EH (cell line): ENCODE measurements at regions not wholly inside any gene's neighbourhood (a gene's known extent, or its start where the extent isn't known, plus 50 kb on each side); places are given as distances from the start of the nearest gene placed in this dataset.
"Not testable (repeated sequence)": the region's sequence is repeated elsewhere in the genome, so short reads cannot be mapped to it uniquely, and the experiment has no call there.

ENCODE experiments used
- DNase-seq: peaks from one replicate; pipeline ENCODE4 v3.0.0-alpha.2; 2015; ENCODE audit warnings: low read depth

- DNase-seq, result no peak
Observed at GRCh38 chr13:68948586-68948985, 1159.0 kb upstream of the ATXN8OS start.

GRCh38 chr13:68944272-68944671 is 1163.4 kb upstream of the ATXN8OS start:
- DNase-seq, result no peak

GRCh38 chr13:68940049-68940448 is 1167.6 kb upstream of the ATXN8OS start:
- DNase-seq, result no peak

DNA sequence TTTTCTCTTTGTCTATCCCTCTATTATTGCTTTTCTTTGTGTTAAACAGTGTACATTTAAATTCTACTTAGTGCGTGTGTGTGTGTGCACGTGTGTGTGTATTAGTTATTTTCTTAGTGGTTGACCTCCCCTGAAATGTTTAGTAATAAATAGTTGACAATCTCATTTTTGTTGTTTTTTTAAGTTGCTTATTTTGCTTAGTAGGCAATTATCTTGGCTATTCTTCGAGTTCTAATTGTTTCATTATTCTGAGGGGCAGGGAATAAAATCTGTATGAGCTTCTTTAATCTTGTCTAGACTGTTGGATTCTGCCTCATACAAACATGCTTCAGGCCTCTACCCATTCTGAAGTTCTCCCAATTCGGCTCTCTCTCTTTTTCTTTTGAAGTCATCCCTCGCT is 1169.0 kb upstream of the ATXN8OS start:
- DNase-seq, result no peak

DNA sequence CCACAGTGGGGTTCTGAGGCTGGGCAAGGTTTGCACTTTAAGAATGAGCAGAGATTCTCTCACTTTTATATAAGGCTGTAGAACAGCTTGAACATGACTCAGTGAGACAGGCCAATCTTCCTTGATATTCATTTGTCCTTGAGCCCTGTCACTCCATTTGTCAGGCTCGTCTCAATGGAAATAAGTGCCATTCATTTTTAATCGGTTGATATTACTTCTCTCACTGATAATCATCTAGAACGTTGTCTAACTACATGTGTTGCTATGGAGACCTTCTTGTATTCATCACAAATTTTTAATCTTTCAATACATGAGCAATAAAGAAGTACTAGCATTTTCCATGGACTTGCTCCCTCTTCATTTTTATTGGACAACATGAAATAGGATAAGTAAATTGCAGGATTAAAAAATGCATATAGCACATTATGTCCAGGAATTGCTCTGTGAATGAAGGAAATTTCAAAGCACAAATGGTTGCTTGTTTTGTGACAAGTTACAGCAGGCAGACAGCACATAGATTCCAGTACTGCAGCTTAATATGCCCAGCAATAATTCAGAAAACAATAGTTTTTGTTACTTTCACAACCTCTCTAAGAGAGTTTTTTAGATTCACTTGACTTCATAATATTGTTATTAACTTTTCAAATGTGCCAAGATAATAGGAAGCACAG is 1178.4 kb upstream of the ATXN8OS start:
- DNase-seq, result no peak

GRCh38 chr13:68927387-68928026 is 1180.1 kb upstream of the ATXN8OS start:
- DNase-seq, result no peak

GRCh38 chr13:68923995-68924394 is 1183.6 kb upstream of the ATXN8OS start:
- DNase-seq, result no peak

- no peak for DNase-seq
Observed at GRCh38 chr13:68908879-68909278, 1198.7 kb upstream of the ATXN8OS start.

GRCh38 chr13:68905186-68905585 is 1202.4 kb upstream of the ATXN8OS start:
- no peak for DNase-seq

- DNase-seq, result no peak
Observed at GRCh38 chr13:68897331-68897928, 1210.2 kb upstream of the ATXN8OS start.

- DNase-seq, result no peak
Observed at GRCh38 chr13:68895696-68896095, 1211.9 kb upstream of the ATXN8OS start.

DNA sequence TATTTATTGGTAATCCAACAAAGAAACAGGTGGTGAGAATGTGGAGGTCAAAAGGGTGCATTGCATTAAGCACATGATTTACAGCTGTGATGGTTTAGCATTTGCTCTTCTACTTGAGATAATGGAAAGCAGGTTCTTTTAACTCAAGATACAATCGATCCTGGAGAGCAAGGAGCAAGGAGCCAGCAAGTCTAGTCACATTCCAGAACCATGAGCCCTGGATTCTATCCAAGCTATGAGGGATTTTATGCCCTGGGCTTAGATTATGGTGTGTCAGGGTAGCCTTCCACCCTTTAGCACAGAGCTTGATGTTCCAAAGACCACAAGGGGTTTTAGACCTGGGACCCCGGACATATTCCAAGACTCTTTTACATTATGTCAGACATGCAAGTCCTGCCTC is 1213.9 kb upstream of the ATXN8OS start:
- not testable (repeated sequence) for DNase-seq

GRCh38 chr13:68892596-68892995 is 1215.0 kb upstream of the ATXN8OS start:
- DNase-seq, result not testable (repeated sequence)

GRCh38 chr13:68890101-68890500 is 1217.5 kb upstream of the ATXN8OS start:
- not testable (repeated sequence) for DNase-seq

GRCh38 chr13:68888832-68889231 is 1218.8 kb upstream of the ATXN8OS start:
- no peak for DNase-seq

DNA sequence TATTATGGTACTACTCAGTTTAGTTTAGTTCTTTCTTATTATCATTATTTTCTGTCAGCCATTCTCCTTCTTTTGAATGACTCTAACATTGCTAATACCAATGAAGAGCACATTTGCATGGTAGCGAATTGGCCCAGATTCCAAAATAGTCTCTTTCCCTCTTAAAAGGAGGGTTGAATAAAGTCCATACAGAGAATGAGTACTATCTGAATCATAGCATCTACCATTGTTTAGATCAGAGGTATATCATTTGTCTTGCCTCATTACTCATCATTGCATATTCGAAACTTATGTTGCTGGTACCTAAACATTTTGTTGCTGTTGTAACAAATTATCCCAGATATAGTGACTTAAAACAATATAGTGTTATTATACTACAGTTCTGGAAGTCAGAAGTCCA is 1235.3 kb upstream of the ATXN8OS start:
- DNase-seq, result no peak

DNA sequence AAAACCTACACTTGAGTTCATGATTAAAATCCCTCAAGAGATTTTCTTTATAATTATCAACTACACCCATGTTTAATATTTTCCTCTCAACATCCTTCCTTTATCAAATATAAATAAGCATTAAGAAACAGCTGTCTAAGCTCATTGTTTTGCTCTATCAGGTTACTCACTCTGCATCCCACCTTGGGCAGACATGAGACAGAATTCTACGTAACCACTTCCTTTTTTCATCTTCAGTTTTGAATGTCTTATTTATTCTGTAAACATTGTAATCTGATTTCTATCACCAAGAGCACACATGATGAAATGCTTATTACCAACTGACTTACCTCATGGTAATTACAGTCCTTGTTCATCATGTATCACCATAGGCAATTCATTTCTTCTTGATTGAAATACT is 1256.6 kb upstream of the ATXN8OS start:
- no peak for DNase-seq

- no peak for DNase-seq
Observed at GRCh38 chr13:68850160-68850559, 1257.5 kb upstream of the ATXN8OS start.

DNA sequence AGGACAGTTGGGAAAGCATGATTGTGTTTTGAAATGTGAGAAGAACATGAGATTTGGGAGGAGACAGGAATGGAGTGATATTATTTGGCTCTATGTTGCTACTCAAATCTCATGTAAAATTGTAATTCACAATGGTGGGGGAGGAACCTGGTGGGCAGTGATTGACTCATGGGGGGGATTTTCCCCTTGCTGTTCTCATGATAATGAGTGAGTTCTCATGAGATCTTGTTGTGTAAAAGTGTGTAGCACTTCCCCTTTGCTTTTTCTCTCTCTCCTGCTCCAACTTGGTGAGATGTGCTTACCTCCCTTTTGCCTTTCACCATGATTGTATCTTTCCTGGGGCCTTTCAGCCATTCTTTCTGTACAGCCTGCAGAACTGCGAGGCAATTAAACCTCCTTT is 1261.0 kb upstream of the ATXN8OS start:
- no peak for DNase-seq

DNA sequence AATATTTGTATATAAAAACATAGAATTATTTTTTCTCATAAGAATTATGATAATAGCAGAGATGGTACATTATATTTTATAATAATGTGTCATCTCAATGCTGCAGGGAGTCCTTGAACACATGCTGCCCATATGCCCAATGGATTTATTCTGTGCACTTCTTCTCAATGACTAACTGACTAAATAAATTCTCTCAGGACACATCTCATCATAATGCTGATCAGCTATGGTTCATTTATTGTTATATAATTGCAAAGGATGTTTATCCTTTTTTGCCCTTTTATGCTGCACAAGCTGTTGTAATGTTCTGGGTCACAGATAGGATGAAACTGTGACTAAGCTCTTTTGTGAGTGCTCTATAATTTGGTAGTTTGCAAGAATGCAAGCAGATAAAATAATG is 1273.3 kb upstream of the ATXN8OS start:
- DNase-seq, result no peak

GRCh38 chr13:68816715-68817114 is 1290.9 kb upstream of the ATXN8OS start:
- no peak for DNase-seq

GRCh38 chr13:68813180-68813796 is 1294.3 kb upstream of the ATXN8OS start:
- no peak for DNase-seq

- no peak for DNase-seq
Observed at GRCh38 chr13:68810660-68811059, 1297.0 kb upstream of the ATXN8OS start.
